T-helper 17 cell (primary cell): ENCODE measurements at regions not wholly inside any gene's neighbourhood (a gene's known extent, or its start where the extent isn't known, plus 50 kb on each side); places are given as distances from the start of the nearest gene placed in this dataset.

ENCODE experiments used
- ATAC-seq: fragments of 150-1000 bp; cut with Tn5 transposase; 2 replicates; pipeline ENCODE4 v1.10.0; 2021; ENCODE audit warnings: mild to moderate bottlenecking, moderate library complexity
- DNase-seq, 3 donors: peaks; one replicate each; pipeline versions ENCODE4 v3.0.0 to v3.0.0-alpha.2; 2020 to 2021
- H3K9me3 ChIP-seq: one replicate; pipeline ENCODE4 v1.7.0; 2013; ENCODE audit warnings: low read length, mild to moderate bottlenecking; ENCODE audit not compliant: control insufficient read depth, poor library complexity, severe bottlenecking
- H3K27ac Mint-ChIP-seq: one replicate; pipeline ENCODE4 v1.8.0; 2022; ENCODE audit warnings: mild to moderate bottlenecking, moderate library complexity, mixed read lengths
- H3K27me3 Mint-ChIP-seq: one replicate; pipeline ENCODE4 v1.8.0; 2022; ENCODE audit warnings: mixed read lengths
- H3K36me3 Mint-ChIP-seq: one replicate; pipeline ENCODE4 v1.8.0; 2022; ENCODE audit warnings: low read depth, mixed read lengths
- H3K4me1 Mint-ChIP-seq: one replicate; pipeline ENCODE4 v1.8.0; 2022; ENCODE audit warnings: mild to moderate bottlenecking, mixed read lengths
- H3K4me3 Mint-ChIP-seq: one replicate; pipeline ENCODE4 v1.8.0; 2022; ENCODE audit warnings: mild to moderate bottlenecking, moderate library complexity, mixed read lengths

DNA sequence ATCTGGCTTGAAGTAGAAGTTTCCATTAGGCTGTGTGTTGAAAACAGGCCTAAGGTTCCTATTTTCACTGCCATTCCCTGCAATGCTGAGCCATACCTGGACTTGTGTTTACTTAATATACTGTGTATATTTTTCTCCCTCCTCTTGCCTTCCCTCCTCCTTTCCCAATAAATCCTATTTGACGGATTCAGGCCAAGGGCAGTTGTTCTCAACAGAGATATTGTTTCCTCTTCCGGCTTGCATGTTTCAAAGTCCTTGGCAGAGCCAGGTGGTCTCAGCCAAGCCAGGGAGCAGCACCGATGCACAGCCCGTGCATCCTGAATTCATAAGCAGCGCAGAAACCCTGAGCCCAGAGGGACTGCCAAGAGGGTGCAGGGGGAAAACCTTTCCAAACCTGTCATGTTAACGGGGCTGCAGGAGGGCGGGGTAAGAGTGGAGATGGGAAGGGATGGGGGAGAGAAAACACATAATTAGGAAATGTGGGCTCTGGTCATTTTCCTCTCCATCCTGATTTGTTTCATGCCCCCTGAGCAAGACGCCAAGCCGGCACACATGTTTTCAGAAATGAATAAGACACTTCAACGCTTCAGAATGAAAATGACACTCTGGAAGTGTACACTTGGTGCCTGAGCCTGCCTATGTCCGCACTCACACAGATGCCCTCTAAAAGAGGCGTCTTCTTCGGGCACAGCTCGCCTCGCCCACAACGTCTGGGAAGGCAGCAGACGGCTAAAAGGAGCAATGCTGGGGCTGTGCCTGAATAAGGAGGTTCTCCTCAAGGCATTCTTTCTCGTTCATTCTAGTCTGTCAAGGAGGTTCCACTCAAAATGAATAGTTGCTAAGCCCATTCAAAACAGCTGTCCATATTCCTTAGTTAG, 149.3 kb upstream of the UBL3 start:
- ATAC-seq (no peak), DNase-seq (no peak)
- H3K36me3 Mint-ChIP-seq, result no peaks in the 10 kb centered on the region
- H3K4me1 Mint-ChIP-seq, result no peaks in the 10 kb centered on the region
- no peaks in the 10 kb centered on the region for H3K9me3 ChIP-seq
- H3K27ac Mint-ChIP-seq, result no peak overlapping the region
- peaks cover 24% of the 10 kb centered on the region for H3K27me3 Mint-ChIP-seq
- H3K4me3 Mint-ChIP-seq, result no peak overlapping the region

DNA sequence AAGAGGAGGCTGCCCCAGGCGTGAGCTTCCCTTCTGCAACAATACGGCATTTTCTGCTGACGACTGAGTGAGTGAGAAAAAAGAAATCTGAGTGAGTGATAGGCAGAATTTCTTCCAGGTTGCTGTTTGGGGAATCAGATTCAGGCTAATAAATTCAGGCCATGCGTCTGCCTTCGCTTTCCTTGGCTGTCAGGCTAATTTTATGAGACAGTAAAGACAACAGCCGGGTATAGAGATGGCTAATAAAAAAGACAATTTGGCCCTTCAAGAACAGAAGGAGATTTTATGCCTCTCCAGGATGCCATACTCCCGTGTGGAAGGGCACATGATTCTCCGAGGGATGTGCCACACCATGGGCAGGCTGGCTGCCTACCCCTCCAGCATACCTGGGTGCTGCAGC, 145.9 kb upstream of the UBL3 start:
- ATAC-seq, result no peak
- DNase-seq, result no peak
- Mint-ChIP-seq H3K4me1 (no peaks in the 10 kb centered on the region), H3K27me3 (peaks cover 10% of the 10 kb centered on the region), H3K36me3 (no peaks in the 10 kb centered on the region), H3K27ac (no peak overlapping the region), H3K4me3 (no peak overlapping the region)
- H3K9me3 ChIP-seq, result no peaks in the 10 kb centered on the region

DNA sequence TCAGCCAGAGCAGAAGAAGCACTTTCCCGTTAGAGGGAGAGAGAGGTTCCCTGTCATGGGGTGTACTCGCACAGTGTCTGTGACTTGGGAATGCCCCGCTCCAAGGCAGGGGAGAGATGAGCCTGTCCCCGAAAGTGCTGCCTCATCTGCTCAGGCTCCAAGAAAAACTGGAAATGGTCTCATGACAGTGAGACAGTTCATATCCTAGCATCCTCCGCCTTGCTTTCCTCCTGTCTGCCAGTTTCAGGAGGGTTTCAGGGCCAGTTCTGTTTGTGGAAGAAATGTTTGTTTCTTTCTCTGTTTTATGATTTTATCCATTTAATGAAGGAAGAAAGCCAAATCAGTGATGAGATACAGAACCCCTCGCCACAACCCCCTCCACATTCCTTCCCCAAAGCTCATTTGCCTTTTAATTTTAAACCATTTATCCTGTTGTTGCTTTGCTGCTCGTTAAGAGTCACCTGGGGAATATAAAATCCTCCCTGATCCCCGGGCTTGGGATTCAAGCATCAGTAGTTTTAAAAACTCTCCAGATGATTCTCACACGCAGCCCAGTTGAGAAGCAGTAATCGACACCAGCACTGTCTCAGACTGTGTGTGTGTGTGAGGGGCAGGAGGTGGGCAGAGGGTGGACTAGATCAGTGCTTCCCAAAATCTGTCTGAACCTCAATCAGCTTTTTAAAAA, 144.6 kb upstream of the UBL3 start:
- Mint-ChIP-seq H3K36me3 (no peaks in the 10 kb centered on the region), H3K27ac (no peak overlapping the region), H3K27me3 (peaks cover 10% of the 10 kb centered on the region), H3K4me1 (no peaks in the 10 kb centered on the region), H3K4me3 (no peak overlapping the region)
- no peaks in the 10 kb centered on the region for H3K9me3 ChIP-seq
- DNase-seq (no peak), ATAC-seq (no peak)

DNA sequence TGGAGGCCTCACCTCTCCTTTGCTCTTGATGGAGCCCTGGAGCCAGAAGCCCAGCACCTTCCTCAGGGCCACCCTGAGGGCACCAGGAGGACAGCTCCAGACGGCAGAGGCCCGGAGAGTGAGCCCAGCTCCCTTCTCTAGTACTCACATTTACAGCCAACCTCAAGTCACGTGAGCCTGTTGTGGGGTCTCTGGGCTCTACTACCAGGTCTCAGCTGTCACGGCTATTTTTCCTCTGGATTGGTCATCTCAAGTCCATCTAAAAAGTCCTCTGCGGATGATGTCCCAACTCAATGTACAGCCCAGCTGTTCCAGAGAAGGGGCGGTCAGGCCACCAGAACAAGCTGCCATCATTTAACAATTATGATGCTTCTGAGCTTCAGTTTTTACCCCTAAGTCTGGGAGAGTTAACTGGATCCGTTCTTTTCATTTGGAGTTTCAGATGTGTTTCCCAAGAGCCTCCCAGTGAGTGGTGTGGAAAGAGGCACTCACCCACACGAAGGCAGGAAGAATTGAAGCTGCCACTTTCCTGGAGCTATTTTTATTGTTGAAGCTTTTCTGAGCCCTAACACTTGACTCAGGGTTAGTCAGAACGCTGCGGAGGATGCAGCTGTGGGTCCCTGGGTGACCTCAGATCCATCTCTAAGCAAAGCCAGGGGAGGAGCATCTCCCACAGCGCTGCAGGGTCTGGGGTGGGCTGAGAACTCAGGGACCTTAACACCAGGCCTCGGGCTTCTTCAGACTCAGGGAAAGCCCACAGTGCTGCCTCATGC, 143.5 kb upstream of the UBL3 start:
- no peak overlapping the region for H3K27ac Mint-ChIP-seq
- ATAC-seq (no peak), DNase-seq (no peak)
- H3K36me3 Mint-ChIP-seq, result no peaks in the 10 kb centered on the region
- no peaks in the 10 kb centered on the region for H3K9me3 ChIP-seq
- no peak overlapping the region for H3K4me3 Mint-ChIP-seq
- no peaks in the 10 kb centered on the region for H3K4me1 Mint-ChIP-seq
- H3K27me3 Mint-ChIP-seq, result peaks cover 10% of the 10 kb centered on the region

DNA sequence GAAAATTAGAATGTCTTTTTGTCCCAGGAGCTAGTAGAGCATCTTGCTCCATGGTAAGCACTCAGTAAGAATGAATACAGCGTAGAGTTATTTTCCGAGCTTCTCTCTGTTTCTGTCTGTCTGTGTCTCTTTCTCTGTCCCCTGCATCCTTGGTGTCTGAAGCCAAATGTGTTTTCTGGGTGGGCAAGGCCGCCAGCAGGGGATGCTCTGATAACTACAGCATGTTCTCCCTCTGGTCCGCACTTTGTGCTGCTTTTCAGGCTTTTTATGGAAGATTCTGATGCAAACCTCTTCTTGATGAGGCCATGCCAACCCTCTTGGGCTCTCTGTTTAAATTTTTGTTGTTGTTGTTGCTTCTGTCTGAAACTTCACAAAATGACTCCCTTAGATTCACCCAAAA, 142.8 kb upstream of the UBL3 start:
- H3K9me3 ChIP-seq, result peaks cover 1% of the 10 kb centered on the region
- no peak overlapping the region for H3K27ac Mint-ChIP-seq

DNA sequence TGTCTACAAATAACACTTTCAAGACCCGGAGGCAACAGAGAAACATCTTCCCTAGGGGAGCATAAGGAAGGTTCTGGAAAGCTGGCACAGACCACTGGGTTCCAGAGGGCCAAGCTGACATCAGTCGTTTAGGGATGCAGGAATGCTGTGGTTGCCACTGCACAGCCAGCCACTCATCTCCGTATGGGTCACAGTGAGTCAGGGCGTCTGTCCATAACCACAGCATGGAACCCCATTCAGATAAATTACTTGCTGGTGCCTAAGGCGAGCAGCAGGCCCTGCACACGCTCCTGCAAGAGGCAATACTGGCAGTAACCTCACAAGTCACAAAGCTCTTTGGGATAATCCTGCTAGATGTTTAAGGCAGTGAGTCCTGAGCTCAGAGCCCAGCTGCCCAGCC, 140.9 kb upstream of the UBL3 start:
- peaks cover 8% of the 10 kb centered on the region for H3K9me3 ChIP-seq
- ATAC-seq (no peak), DNase-seq (no peak)
- H3K27me3 Mint-ChIP-seq, result peaks cover 4% of the 10 kb centered on the region
- no peak overlapping the region for H3K27ac Mint-ChIP-seq
- H3K4me1 Mint-ChIP-seq, result no peaks in the 10 kb centered on the region
- H3K4me3 Mint-ChIP-seq, result no peak overlapping the region
- no peaks in the 10 kb centered on the region for H3K36me3 Mint-ChIP-seq

More for the DNA sequence above, 142.8 kb upstream of the UBL3 start:
- no peak for DNase-seq
- Mint-ChIP-seq H3K36me3 (no peaks in the 10 kb centered on the region), H3K4me3 (no peak overlapping the region), H3K4me1 (no peaks in the 10 kb centered on the region), H3K27me3 (peaks cover 10% of the 10 kb centered on the region)
- ATAC-seq, result no peak

DNA sequence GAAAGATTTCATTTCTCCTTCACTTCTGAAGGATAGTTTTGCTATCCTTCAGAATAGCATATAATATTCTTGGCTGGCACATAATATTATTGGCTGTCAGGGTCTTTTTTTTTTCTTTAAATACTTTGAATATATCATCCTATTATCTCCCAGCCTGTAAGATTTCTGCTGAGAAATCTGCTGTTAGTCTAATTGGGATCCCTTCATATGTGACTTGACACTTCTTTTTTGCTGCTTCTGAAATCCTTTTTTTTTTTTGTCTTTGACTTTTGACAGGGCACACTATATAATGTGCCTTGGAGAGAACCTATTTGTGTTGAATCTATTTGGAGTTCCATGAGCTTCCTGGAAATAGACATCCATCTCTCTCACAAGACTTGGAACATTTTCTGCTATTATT, 136.9 kb upstream of the UBL3 start:
- Mint-ChIP-seq H3K27me3 (no peaks in the 10 kb centered on the region), H3K4me3 (no peak overlapping the region), H3K36me3 (no peaks in the 10 kb centered on the region), H3K27ac (no peak overlapping the region), H3K4me1 (no peaks in the 10 kb centered on the region)
- H3K9me3 ChIP-seq, result peaks cover 8% of the 10 kb centered on the region
- no peak for DNase-seq
- no peak for ATAC-seq

DNA sequence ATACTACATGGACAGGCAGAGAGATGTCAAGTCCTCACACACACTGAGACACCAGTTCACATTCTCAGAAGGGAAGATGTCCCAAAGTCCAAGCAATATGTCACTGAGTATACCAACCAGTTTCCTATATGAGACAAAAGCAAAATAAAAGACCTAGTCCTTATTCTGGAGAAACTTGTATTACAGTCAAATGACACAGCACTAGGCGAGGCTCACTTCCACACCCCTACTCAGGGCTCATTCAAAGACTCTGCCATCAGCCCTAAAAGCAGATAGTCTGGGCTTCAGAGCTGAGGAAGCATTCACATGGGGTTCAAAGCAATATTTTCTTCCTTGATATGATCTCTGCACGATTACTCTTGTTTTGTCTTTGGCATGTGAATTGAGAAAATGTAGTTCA, 129.9 kb upstream of the UBL3 start:
- Mint-ChIP-seq H3K27me3 (no peaks in the 10 kb centered on the region), H3K36me3 (no peaks in the 10 kb centered on the region), H3K4me3 (no peak overlapping the region), H3K4me1 (no peaks in the 10 kb centered on the region), H3K27ac (no peak overlapping the region)
- ATAC-seq (no peak), DNase-seq (no peak)
- H3K9me3 ChIP-seq, result no peaks in the 10 kb centered on the region

DNA sequence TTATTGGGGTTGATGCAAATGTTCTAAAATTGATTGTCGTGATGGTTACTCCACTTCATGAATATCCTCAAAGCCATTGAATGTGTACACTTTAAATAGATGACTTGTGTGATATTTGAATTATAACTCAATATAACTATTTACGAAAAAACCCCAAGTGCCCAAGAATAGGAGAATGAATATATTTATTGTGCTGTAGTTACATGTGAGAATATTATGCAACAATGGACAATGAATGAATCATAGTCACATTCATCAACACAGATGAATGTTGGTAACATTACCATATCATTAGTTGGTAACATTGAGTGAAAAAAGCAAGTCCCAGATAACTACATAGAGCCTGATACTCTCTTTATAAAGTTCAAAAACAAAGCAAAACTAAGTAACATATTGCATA, 127.8 kb upstream of the UBL3 start:
- Mint-ChIP-seq H3K36me3 (no peaks in the 10 kb centered on the region), H3K4me3 (no peak overlapping the region), H3K4me1 (peaks cover 3% of the 10 kb centered on the region), H3K27ac (no peak overlapping the region), H3K27me3 (no peaks in the 10 kb centered on the region)
- ATAC-seq, result no peak
- H3K9me3 ChIP-seq, result no peaks in the 10 kb centered on the region
- no peak for DNase-seq

DNA sequence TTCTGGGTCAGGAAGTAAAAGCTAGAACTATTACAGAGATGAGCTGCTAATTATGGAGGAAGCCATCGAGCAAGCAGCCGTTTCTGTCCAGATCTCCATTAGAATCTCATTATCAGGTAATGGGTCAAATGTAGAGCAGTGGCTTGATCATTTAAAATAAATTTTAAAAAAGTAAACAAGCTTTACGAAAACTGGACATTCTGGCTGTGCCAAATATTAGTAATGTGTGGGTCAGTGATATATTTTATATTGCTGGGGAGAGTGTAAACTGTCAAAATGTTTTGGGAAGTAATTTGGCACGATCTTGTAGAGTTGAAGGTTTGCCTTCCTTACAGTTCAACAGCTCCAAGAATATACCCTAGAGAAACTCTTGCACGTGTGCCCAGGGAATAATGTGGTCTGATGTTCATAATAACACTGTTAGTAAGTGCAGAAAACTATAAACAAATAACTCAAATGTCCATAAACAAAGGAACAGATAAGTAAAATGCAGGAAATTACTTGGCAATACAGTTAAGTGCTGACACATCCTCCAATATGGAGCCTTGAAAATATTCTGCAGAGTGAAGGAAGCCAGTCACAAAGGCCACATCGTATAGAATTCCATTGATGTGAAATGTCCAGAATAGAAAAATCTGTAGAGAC, 127.2 kb upstream of the UBL3 start:
- ATAC-seq (no peak), DNase-seq (no peak)
- no peak overlapping the region for H3K27ac Mint-ChIP-seq
- peaks cover 3% of the 10 kb centered on the region for H3K4me1 Mint-ChIP-seq
- H3K4me3 Mint-ChIP-seq, result no peak overlapping the region
- no peaks in the 10 kb centered on the region for H3K9me3 ChIP-seq
- no peaks in the 10 kb centered on the region for H3K27me3 Mint-ChIP-seq
- H3K36me3 Mint-ChIP-seq, result no peaks in the 10 kb centered on the region

DNA sequence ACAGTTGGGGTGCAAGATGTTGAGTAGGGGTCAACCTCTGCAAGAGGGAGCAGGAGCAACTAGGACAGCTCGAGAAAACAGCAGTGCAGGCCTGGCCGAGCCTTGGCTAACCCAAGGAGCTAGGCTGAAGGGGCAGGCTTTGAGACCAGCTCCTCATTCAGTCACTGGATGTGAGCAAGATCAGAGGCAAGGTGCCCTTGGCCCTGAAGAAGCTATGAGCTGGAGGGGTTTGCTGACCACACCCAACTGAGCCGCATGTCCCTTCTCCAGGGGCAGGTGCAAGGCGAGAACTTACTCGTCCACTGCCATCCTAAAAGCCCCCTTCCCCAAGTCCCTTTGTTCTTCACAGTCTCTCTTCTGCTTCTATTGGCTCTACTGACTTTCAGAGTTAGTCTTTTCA, 126.1 kb upstream of the UBL3 start:
- H3K27ac Mint-ChIP-seq, result no peak overlapping the region
- H3K9me3 ChIP-seq, result no peaks in the 10 kb centered on the region
- ATAC-seq (no peak), DNase-seq (no peak)
- no peaks in the 10 kb centered on the region for H3K27me3 Mint-ChIP-seq
- H3K36me3 Mint-ChIP-seq, result peaks cover 2% of the 10 kb centered on the region
- H3K4me1 Mint-ChIP-seq, result peaks cover 3% of the 10 kb centered on the region
- H3K4me3 Mint-ChIP-seq, result no peak overlapping the region

DNA sequence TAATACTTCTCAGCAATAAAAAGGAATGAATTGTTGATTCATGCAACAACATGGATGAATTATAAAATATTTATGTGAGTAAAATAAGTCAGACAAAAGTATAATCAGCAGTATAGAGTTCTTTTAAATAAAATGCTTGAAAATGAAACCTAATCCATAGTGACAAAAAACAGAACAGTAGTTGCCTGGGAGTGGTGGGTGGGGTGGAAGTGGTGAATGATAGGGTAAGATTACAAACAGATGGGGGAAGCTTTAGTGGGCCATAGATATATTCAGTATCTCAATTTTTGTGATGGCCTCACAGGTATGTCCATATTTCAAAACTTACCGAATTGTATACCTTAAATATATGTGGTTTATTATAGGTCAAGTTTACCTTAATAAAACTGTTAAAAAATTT, 124.9 kb upstream of the UBL3 start:
- Mint-ChIP-seq H3K27ac (no peak overlapping the region), H3K27me3 (no peaks in the 10 kb centered on the region), H3K4me1 (peaks cover 3% of the 10 kb centered on the region), H3K36me3 (peaks cover 3% of the 10 kb centered on the region), H3K4me3 (no peak overlapping the region)
- DNase-seq (no peak), ATAC-seq (no peak)
- H3K9me3 ChIP-seq, result no peaks in the 10 kb centered on the region

DNA sequence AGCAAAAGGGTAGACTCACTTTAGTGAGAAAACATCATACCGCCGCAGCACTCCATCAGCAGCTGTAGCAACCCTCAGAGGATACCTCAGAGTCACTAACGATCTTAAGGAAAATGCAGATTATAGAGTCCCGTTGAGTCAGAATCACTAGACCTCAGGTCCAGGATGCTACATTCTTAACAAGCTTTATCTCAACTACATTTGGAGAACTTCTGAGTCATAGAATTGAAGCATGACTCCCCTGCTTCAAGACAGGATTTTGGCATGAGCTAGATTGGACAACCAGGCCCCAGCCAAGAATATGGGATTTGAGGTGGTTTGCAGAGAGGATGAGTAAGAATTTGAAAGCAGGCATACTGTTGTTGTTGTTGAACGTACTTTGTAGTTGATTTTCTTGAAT, 118.9 kb upstream of the UBL3 start:
- Mint-ChIP-seq H3K36me3 (peaks cover 7% of the 10 kb centered on the region), H3K4me3 (no peak overlapping the region), H3K27ac (no peak overlapping the region), H3K27me3 (no peaks in the 10 kb centered on the region), H3K4me1 (peaks cover 3% of the 10 kb centered on the region)
- DNase-seq (no peak), ATAC-seq (no peak)
- H3K9me3 ChIP-seq, result no peaks in the 10 kb centered on the region
